GM23338 (cell line): ENCODE measurements at regions not wholly inside any gene's neighbourhood (a gene's known extent, or its start where the extent isn't known, plus 50 kb on each side); places are given as distances from the start of the nearest gene placed in this dataset.

ENCODE experiments used
- EZH2 ChIP-seq: fragments of 200-600 bp; sonication (generic); IDR thresholded peaks from one replicate; pipeline ENCODE4 v1.8.0; 2017; ENCODE audit warnings: antibody characterized with exemption, mild to moderate bottlenecking, low read depth; ENCODE audit not compliant: unreplicated experiment
- EZH2phosphoT487 ChIP-seq: fragments of 200-600 bp; sonication (generic); IDR thresholded peaks from one replicate; pipeline ENCODE4 v1.8.1; 2018; ENCODE audit warnings: antibody characterized with exemption; ENCODE audit not compliant: unreplicated experiment
- JUNB ChIP-seq: IDR thresholded peaks from one replicate; pipeline ENCODE4 v1.6.1; 2016; ENCODE audit warnings: antibody characterized with exemption; ENCODE audit not compliant: unreplicated experiment
- POLR2AphosphoS5 ChIP-seq: IDR thresholded peaks from 2 replicates; pipeline ENCODE4 v1.6.1; 2016; ENCODE audit warnings: antibody characterized with exemption, low read depth
- TF ChIP-seq, protein P1 (sequence below), 2 experiments: fragments of 200-600 bp in 1 of 2; sonication (generic) in 1 of 2; conservative IDR thresholded peaks; 2 replicates each; pipeline versions ENCODE4 v1.5.1 to v1.6.1; 2016 to 2017; ENCODE audit warnings: antibody characterized with exemption in 2 of 2, low read depth in 2 of 2, mild to moderate bottlenecking in 2 of 2, moderate library complexity in 1 of 2
- TF ChIP-seq, protein P2 (sequence below): IDR thresholded peaks from one replicate; pipeline ENCODE4 v1.6.1; 2018; ENCODE audit warnings: antibody characterized with exemption; ENCODE audit not compliant: unreplicated experiment

DNA sequence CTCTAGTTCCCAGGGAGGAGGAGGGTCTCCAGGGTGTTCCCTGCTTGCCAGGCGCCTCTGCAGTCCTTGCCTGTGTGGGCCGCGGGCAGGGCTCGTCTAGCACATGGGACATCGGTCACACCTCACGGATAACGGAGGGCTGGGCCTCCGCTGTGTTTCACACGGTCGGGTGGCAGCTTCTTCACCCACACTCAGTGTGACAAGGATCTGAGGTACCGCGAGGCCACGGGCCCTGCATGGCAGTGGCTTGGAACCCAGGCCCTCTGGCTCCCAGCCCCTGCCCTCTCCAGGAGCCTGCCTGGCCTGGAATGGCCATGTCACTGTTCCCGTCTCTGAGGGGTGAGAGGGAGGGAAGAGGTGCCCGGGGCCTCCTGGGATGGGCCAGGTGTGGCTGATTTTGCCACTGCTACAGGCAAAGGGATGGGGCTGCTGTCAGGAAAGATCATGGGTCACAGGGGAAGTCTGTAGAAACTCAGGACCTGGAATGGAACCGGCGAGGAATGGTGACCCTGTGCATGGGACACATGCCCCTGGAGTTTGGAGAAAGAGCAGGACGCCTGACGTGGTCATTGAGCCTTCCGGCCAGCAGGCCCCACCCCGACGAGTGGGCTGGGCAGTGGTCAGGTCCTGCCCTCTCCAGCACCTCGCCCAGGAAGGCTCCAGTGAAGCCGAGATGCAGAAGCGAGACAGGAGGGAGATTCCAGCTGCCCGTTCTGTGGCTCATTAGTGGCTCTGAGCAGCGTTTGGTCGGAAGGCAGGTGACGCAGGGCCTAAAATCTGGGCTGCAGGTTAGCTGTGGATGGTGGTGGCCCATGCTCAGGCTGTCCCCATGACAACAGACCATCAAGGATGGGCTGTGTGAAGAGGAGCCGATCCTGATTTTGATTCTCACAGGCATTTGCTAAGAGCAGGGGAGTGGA, 76.5 kb upstream of the GSE1 start:
- no peak for TF ChIP-seq EZH2
- TF ChIP-seq POLR2AphosphoS5: no peak
- TF ChIP-seq, protein P1, sequence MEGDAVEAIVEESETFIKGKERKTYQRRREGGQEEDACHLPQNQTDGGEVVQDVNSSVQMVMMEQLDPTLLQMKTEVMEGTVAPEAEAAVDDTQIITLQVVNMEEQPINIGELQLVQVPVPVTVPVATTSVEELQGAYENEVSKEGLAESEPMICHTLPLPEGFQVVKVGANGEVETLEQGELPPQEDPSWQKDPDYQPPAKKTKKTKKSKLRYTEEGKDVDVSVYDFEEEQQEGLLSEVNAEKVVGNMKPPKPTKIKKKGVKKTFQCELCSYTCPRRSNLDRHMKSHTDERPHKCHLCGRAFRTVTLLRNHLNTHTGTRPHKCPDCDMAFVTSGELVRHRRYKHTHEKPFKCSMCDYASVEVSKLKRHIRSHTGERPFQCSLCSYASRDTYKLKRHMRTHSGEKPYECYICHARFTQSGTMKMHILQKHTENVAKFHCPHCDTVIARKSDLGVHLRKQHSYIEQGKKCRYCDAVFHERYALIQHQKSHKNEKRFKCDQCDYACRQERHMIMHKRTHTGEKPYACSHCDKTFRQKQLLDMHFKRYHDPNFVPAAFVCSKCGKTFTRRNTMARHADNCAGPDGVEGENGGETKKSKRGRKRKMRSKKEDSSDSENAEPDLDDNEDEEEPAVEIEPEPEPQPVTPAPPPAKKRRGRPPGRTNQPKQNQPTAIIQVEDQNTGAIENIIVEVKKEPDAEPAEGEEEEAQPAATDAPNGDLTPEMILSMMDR (conservative IDR thresholded peaks at IDR 0.05; ENCODE audit: low read depth in 2 of 2): no peak
- TF ChIP-seq EZH2phosphoT487: no peak
- TF ChIP-seq, protein P2, sequence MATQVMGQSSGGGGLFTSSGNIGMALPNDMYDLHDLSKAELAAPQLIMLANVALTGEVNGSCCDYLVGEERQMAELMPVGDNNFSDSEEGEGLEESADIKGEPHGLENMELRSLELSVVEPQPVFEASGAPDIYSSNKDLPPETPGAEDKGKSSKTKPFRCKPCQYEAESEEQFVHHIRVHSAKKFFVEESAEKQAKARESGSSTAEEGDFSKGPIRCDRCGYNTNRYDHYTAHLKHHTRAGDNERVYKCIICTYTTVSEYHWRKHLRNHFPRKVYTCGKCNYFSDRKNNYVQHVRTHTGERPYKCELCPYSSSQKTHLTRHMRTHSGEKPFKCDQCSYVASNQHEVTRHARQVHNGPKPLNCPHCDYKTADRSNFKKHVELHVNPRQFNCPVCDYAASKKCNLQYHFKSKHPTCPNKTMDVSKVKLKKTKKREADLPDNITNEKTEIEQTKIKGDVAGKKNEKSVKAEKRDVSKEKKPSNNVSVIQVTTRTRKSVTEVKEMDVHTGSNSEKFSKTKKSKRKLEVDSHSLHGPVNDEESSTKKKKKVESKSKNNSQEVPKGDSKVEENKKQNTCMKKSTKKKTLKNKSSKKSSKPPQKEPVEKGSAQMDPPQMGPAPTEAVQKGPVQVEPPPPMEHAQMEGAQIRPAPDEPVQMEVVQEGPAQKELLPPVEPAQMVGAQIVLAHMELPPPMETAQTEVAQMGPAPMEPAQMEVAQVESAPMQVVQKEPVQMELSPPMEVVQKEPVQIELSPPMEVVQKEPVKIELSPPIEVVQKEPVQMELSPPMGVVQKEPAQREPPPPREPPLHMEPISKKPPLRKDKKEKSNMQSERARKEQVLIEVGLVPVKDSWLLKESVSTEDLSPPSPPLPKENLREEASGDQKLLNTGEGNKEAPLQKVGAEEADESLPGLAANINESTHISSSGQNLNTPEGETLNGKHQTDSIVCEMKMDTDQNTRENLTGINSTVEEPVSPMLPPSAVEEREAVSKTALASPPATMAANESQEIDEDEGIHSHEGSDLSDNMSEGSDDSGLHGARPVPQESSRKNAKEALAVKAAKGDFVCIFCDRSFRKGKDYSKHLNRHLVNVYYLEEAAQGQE: no peak
- TF ChIP-seq JUNB: no peak
